K562 (cell line): ENCODE measurements at regions not wholly inside any gene's neighbourhood (a gene's known extent, or its start where the extent isn't known, plus 50 kb on each side); places are given as distances from the start of the nearest gene placed in this dataset.

Source experiments
- ATAC-seq: fragments of 200-7000 bp; cut with Tn5 transposase; 3 replicates; pipeline ENCODE4 v1.9.1; 2020; ENCODE audit warnings: moderate library complexity
- BruUV-seq: library from RNA; stranded (reverse); fragments of 400-500 nt; replicated peaks from 2 replicates; lab custom pipeline; 2021; lab: Mats Ljungman, UMichigan
- CTCF ChIA-PET: fragments of 300-600 bp; formaldehyde crosslinking; extraction: SDS; loops from one replicate; lab custom pipeline; 2021; ENCODE audit warnings: low intra/inter-chr PET ratio; lab: Yijun Ruan, JAX
- POLR2A ChIA-PET: fragments of 300-600, 350-650 bp; sonication (Branson Sonifier 250); formaldehyde crosslinking; extraction: SDS; loops from one replicate; lab custom pipeline; 2021; ENCODE audit warnings: antibody characterized with exemption, inconsistent platforms; lab: Yijun Ruan, JAX
- DNase-seq, 4 experiments: peaks; one replicate each; pipeline versions ENCODE4 v3.0.0 to v3.0.0-alpha.2; 2011 to 2018; ENCODE audit warnings: low spot score in 3 of 4, mixed read lengths in 3 of 4; ENCODE audit errors: extremely low read depth in 1 of 4
- FAIRE-seq: peaks from 2 replicates; lab custom pipeline; 2011; peaks lifted over from hg19 to GRCh38; lab: Jason Lieb, UNC
- H2AFZ ChIP-seq: 2 replicates; pipeline ENCODE4 v1.6.0; 2011; ENCODE audit warnings: low read depth, low read length, control low read depth, inconsistent platforms
- H3K27ac ChIP-seq: fragments of 200-600 bp; 3 replicates; pipeline ENCODE4 v1.8.0; 2011; ENCODE audit warnings: low read depth, mild to moderate bottlenecking, control low read depth, inconsistent platforms, low read length, moderate library complexity, mixed read lengths; ENCODE audit errors: extremely low read depth
- H3K27me3 ChIP-seq, 2 experiments: fragments of 300-600 bp in 1 of 2; 2 replicates in 1 of 2; 3 replicates in 1 of 2; pipeline versions ENCODE4 v1.6.0 to v1.8.0; 2011; ENCODE audit warnings: inconsistent platforms in 2 of 2, low read length in 2 of 2, mild to moderate bottlenecking in 1 of 2, mixed read lengths in 1 of 2, moderate library complexity in 1 of 2; ENCODE audit not compliant: control insufficient read depth in 2 of 2, insufficient read depth in 2 of 2
- H3K36me3 ChIP-seq: fragments of 300-600 bp; 3 replicates; pipeline ENCODE4 v1.8.0; 2011; ENCODE audit warnings: mild to moderate bottlenecking, low read length, inconsistent platforms; ENCODE audit not compliant: control insufficient read depth, insufficient read depth
- H3K4me1 ChIP-seq, 2 experiments: fragments of 200-600 bp in 1 of 2; replicated peaks in 1 of 2; 2 replicates in 1 of 2; 3 replicates in 1 of 2; pipeline versions ENCODE4 v1.5.1 to v1.8.0; 2011; ENCODE audit warnings: inconsistent platforms in 2 of 2, low read length in 2 of 2, mild to moderate bottlenecking in 1 of 2, mixed read lengths in 1 of 2, moderate library complexity in 1 of 2; ENCODE audit not compliant: control insufficient read depth in 2 of 2, insufficient read depth in 2 of 2
- H3K4me2 ChIP-seq: 2 replicates; pipeline ENCODE4 v1.6.1; 2011; ENCODE audit warnings: low read length, control low read depth, inconsistent platforms, mixed read lengths; ENCODE audit not compliant: insufficient read depth
- H3K4me3 ChIP-seq: fragments of 200-600 bp; sonication (generic), shearing (Covaris generic); 2 replicates; pipeline ENCODE4 v1.5.1; 2016; ENCODE audit warnings: control low read depth, inconsistent platforms
- H3K79me2 ChIP-seq: fragments of 200-600 bp; 3 replicates; pipeline ENCODE4 v1.8.0; 2011; ENCODE audit warnings: low read length, inconsistent platforms; ENCODE audit not compliant: control insufficient read depth, insufficient read depth
- H3K9ac ChIP-seq, 2 experiments: 2 replicates each; pipeline versions ENCODE4 v1.6.0 to v1.6.1; 2011; ENCODE audit warnings: low read depth in 2 of 2, low read length in 2 of 2, control low read depth in 1 of 2, inconsistent platforms in 1 of 2, mild to moderate bottlenecking in 1 of 2, mixed read lengths in 1 of 2; ENCODE audit not compliant: insufficient read depth in 1 of 2
- H3K9me1 ChIP-seq: one replicate; pipeline ENCODE4 v1.6.0; 2011; ENCODE audit warnings: inconsistent platforms, mild to moderate bottlenecking, low read length, moderate library complexity; ENCODE audit not compliant: control insufficient read depth, insufficient read depth
- H3K9me3 ChIP-seq: replicated peaks from 2 replicates; pipeline ENCODE4 v1.5.1; 2011; ENCODE audit warnings: low read depth, low read length, inconsistent platforms; ENCODE audit not compliant: control insufficient read depth, insufficient read depth
- H4K20me1 ChIP-seq: replicated peaks from 2 replicates; pipeline ENCODE4 v1.6.1; 2011; ENCODE audit warnings: low read length, inconsistent platforms, mixed read lengths; ENCODE audit not compliant: control insufficient read depth, insufficient read depth
- CBX2 ChIP-seq: fragments of 200-600 bp; sonication (generic); IDR thresholded peaks from one replicate; pipeline ENCODE4 v1.6.1; 2012; ENCODE audit warnings: mild to moderate bottlenecking, low read length, inconsistent platforms; ENCODE audit not compliant: insufficient read depth, poor library complexity, severe bottlenecking
- CXXC5 ChIP-seq: fragments of 250-450 bp; sonication (Bioruptor Pico); IDR thresholded peaks from 2 replicates; pipeline ENCODE4 v1.8.0; 2022; ENCODE audit warnings: inconsistent platforms, mild to moderate bottlenecking, moderate library complexity
- HEY1 ChIP-seq: fragments of 250-450 bp; sonication (Bioruptor Pico); IDR thresholded peaks from 2 replicates; pipeline ENCODE4 v1.5.0; 2020; ENCODE audit warnings: mild to moderate bottlenecking, moderate library complexity, borderline replicate concordance
- IFI16 ChIP-seq: fragments of 250-450 bp; sonication (Bioruptor Pico); IDR thresholded peaks from 2 replicates; pipeline ENCODE4 v2.1.2; 2022; ENCODE audit warnings: mild to moderate bottlenecking, inconsistent platforms
- PRMT5 ChIP-seq: sonication (generic); formaldehyde crosslinking; IDR thresholded peaks from 2 replicates; pipeline ENCODE4 v1.5.0; 2020; ENCODE audit warnings: missing genetic modification reagents
- PURB ChIP-seq: sonication (generic); formaldehyde crosslinking; IDR thresholded peaks from 2 replicates; pipeline ENCODE4 v1.9.0; 2021; ENCODE audit warnings: low read depth, mild to moderate bottlenecking, missing genetic modification reagents
- RBM22 ChIP-seq: fragments of 200-400 bp; formaldehyde crosslinking; IDR thresholded peaks from 2 replicates; pipeline ENCODE4 v1.6.1; 2018; ENCODE audit warnings: low read length, low read depth; ENCODE audit not compliant: poor library complexity, severe bottlenecking
- SLC30A9 ChIP-seq: fragments of 250-450 bp; sonication (Bioruptor Pico); IDR thresholded peaks from 2 replicates; pipeline ENCODE4 v1.8.0; 2022; ENCODE audit warnings: mild to moderate bottlenecking, moderate library complexity
- ZNF133 ChIP-seq: fragments of 250-450 bp; sonication (Bioruptor Pico); IDR thresholded peaks from 2 replicates; pipeline ENCODE4 v1.4.0; 2020; ENCODE audit warnings: mild to moderate bottlenecking
- ZNF316 ChIP-seq: fragments of 450-650 bp; IDR thresholded peaks from 2 replicates; pipeline ENCODE4 v1.6.1; 2016
- ZNF785 ChIP-seq: fragments of 250-450 bp; sonication (Bioruptor Pico); IDR thresholded peaks from 2 replicates; pipeline ENCODE4 v1.4.0; 2020; ENCODE audit warnings: mild to moderate bottlenecking
- in situ Hi-C: fragments of 300-500 bp; cut with MboI; formaldehyde crosslinking; loops from 4 replicates; pipeline ENCODE4 v1.15.0; 2018; ENCODE audit warnings: inconsistent platforms, mixed read lengths
- intact Hi-C: fragments of 100-400 bp; cut with micrococcal nuclease; formaldehyde crosslinking; loops from 2 replicates; pipeline ENCODE4 v1.14.2; 2022
- TF ChIP-seq, protein P1 (sequence below): sonication (generic); formaldehyde crosslinking; IDR thresholded peaks from 2 replicates; pipeline ENCODE4 v1.8.0; 2022; ENCODE audit warnings: mild to moderate bottlenecking, missing genetic modification reagents
- TF ChIP-seq, protein P2 (sequence below): fragments of 450-650 bp; IDR thresholded peaks from 2 replicates; pipeline ENCODE4 v1.6.1; 2017; ENCODE audit warnings: mild to moderate bottlenecking, moderate library complexity
- TF ChIP-seq, protein P3 (sequence below): fragments of 250-450 bp; sonication (Bioruptor Pico); IDR thresholded peaks from 2 replicates; pipeline ENCODE4 v1.5.0; 2021; ENCODE audit warnings: mild to moderate bottlenecking, borderline replicate concordance

DNA sequence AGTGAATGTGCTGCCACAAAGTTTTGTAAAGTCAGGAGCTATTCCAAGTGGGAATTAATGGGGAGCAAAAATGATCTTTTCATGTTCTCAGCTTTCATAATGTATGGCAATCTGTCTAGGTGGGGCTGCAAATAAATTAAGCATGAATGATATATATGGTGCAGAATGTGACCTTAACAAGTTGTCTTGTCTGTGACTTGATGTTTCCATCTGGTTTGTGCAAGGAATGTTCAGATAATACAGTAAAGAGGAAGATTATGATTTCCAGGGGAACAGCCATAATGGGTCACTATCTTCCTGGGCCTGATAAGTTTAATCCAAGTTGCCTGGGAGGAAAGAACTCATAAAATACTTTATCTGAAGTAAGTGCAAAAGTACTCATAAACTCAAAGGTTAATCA lies 1815.8 kb upstream of the FLRT2 start:
- FAIRE-seq: no peak
- Histone ChIP-seq H3K79me2 (no peaks in the 10 kb centered on the region), H3K27ac (no peak overlapping the region), H3K9me1 (no peaks in the 10 kb centered on the region), H2AFZ (no peak overlapping the region), H3K4me2 (no peak overlapping the region), H3K9ac (no peak overlapping the region), H3K9me3 (no peaks in the 10 kb centered on the region), H3K4me3 (no peak overlapping the region), H3K4me1 (no peaks in the 10 kb centered on the region), H4K20me1 (no peaks in the 10 kb centered on the region), H3K36me3 (no peaks in the 10 kb centered on the region), H3K27me3 (no peaks in the 10 kb centered on the region)
- in situ Hi-C loops: no loop called here
- TF ChIP-seq RBM22: no peak
- no peak for TF ChIP-seq IFI16 (CRISPR knock-in tag)
- no peak for TF ChIP-seq PRMT5 (CRISPR knock-in tag)
- no peak for TF ChIP-seq CXXC5 (CRISPR knock-in tag)
- TF ChIP-seq HEY1: no peak
- TF ChIP-seq, protein P1, sequence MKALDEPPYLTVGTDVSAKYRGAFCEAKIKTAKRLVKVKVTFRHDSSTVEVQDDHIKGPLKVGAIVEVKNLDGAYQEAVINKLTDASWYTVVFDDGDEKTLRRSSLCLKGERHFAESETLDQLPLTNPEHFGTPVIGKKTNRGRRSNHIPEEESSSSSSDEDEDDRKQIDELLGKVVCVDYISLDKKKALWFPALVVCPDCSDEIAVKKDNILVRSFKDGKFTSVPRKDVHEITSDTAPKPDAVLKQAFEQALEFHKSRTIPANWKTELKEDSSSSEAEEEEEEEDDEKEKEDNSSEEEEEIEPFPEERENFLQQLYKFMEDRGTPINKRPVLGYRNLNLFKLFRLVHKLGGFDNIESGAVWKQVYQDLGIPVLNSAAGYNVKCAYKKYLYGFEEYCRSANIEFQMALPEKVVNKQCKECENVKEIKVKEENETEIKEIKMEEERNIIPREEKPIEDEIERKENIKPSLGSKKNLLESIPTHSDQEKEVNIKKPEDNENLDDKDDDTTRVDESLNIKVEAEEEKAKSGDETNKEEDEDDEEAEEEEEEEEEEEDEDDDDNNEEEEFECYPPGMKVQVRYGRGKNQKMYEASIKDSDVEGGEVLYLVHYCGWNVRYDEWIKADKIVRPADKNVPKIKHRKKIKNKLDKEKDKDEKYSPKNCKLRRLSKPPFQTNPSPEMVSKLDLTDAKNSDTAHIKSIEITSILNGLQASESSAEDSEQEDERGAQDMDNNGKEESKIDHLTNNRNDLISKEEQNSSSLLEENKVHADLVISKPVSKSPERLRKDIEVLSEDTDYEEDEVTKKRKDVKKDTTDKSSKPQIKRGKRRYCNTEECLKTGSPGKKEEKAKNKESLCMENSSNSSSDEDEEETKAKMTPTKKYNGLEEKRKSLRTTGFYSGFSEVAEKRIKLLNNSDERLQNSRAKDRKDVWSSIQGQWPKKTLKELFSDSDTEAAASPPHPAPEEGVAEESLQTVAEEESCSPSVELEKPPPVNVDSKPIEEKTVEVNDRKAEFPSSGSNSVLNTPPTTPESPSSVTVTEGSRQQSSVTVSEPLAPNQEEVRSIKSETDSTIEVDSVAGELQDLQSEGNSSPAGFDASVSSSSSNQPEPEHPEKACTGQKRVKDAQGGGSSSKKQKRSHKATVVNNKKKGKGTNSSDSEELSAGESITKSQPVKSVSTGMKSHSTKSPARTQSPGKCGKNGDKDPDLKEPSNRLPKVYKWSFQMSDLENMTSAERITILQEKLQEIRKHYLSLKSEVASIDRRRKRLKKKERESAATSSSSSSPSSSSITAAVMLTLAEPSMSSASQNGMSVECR (CRISPR knock-in tag): no peak
- no peak for TF ChIP-seq SLC30A9 (CRISPR knock-in tag)
- no peak for TF ChIP-seq CBX2
- no peak for TF ChIP-seq ZNF133
- TF ChIP-seq, protein P2, sequence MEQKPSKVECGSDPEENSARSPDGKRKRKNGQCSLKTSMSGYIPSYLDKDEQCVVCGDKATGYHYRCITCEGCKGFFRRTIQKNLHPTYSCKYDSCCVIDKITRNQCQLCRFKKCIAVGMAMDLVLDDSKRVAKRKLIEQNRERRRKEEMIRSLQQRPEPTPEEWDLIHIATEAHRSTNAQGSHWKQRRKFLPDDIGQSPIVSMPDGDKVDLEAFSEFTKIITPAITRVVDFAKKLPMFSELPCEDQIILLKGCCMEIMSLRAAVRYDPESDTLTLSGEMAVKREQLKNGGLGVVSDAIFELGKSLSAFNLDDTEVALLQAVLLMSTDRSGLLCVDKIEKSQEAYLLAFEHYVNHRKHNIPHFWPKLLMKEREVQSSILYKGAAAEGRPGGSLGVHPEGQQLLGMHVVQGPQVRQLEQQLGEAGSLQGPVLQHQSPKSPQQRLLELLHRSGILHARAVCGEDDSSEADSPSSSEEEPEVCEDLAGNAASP: no peak
- TF ChIP-seq, protein P3, sequence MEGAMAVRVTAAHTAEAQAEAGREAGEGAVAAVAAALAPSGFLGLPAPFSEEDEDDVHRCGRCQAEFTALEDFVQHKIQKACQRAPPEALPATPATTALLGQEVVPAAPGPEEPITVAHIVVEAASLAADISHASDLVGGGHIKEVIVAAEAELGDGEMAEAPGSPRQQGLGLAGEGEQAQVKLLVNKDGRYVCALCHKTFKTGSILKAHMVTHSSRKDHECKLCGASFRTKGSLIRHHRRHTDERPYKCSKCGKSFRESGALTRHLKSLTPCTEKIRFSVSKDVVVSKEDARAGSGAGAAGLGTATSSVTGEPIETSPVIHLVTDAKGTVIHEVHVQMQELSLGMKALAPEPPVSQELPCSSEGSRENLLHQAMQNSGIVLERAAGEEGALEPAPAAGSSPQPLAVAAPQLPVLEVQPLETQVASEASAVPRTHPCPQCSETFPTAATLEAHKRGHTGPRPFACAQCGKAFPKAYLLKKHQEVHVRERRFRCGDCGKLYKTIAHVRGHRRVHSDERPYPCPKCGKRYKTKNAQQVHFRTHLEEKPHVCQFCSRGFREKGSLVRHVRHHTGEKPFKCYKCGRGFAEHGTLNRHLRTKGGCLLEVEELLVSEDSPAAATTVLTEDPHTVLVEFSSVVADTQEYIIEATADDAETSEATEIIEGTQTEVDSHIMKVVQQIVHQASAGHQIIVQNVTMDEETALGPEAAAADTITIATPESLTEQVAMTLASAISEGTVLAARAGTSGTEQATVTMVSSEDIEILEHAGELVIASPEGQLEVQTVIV (CRISPR knock-in tag): no peak
- no peak for TF ChIP-seq ZNF316
- no peak for TF ChIP-seq PURB (CRISPR knock-in tag)
- no peak for TF ChIP-seq ZNF785 (CRISPR knock-in tag)
- no TSS peak for BruUV-seq
- no peak for ATAC-seq
- ChIA-PET CTCF (no interaction called here), POLR2A (no interaction called here)
- intact Hi-C loops: no loop called here
- no peak for DNase-seq
